GM06990 (cell line): ENCODE measurements at regions not wholly inside any gene's neighbourhood (a gene's known extent, or its start where the extent isn't known, plus 50 kb on each side); places are given as distances from the start of the nearest gene placed in this dataset.

Source experiments
- DNase-seq: peaks from one replicate; pipeline ENCODE4 v3.0.0-alpha.2; 2011; ENCODE audit not compliant: insufficient read length; ENCODE audit errors: extremely low read depth
- H3K27me3 ChIP-seq: replicated peaks from 2 replicates; pipeline ENCODE4 v1.6.0; 2011; ENCODE audit warnings: low read length; ENCODE audit not compliant: control insufficient read depth, insufficient read depth
- H3K36me3 ChIP-seq: 2 replicates; pipeline ENCODE4 v1.5.1; 2011; ENCODE audit warnings: low read length; ENCODE audit not compliant: control insufficient read depth, insufficient read depth
- H3K4me3 ChIP-seq: replicated peaks from 2 replicates; pipeline ENCODE4 v1.5.1; 2011; ENCODE audit warnings: low read depth, mild to moderate bottlenecking, control low read depth, low read length
- CTCF ChIP-seq: IDR thresholded peaks from 2 replicates; pipeline ENCODE4 v1.5.1; 2011; ENCODE audit warnings: low read length, control low read depth, mild to moderate bottlenecking, inconsistent platforms; ENCODE audit not compliant: insufficient read depth, poor library complexity, severe bottlenecking

- Histone ChIP-seq H3K4me3 (no peak overlapping the region), H3K27me3 (no peaks in the 10 kb centered on the region), H3K36me3 (no peaks in the 10 kb centered on the region)
- DNase-seq = no peak
- TF ChIP-seq CTCF = no peak
Measured at GRCh38 chr3:153097213-153097612, 64.8 kb upstream of the RAP2B start.

- Histone ChIP-seq H3K36me3 (no peaks in the 10 kb centered on the region), H3K4me3 (no peak overlapping the region), H3K27me3 (no peaks in the 10 kb centered on the region)
- no peak for TF ChIP-seq CTCF
- DNase-seq = no peak
Measured at GRCh38 chr3:153099131-153099530, 62.9 kb upstream of the RAP2B start.

GRCh38 chr3:153103406-153103945 is 58.5 kb upstream of the RAP2B start:
- H3K27me3 ChIP-seq = no peaks in the 10 kb centered on the region
- TF ChIP-seq CTCF = no peak

GRCh38 chr3:153110041-153110440 is 52.0 kb upstream of the RAP2B start:
- no peak overlapping the region for H3K4me3 ChIP-seq
- no peak for DNase-seq
- H3K27me3 ChIP-seq = no peaks in the 10 kb centered on the region
- no peaks in the 10 kb centered on the region for H3K36me3 ChIP-seq
- no peak for TF ChIP-seq CTCF

More at GRCh38 chr3:153103406-153103945, 58.5 kb upstream of the RAP2B start:
- H3K4me3 ChIP-seq = no peak overlapping the region
- no peak for DNase-seq
- no peaks in the 10 kb centered on the region for H3K36me3 ChIP-seq

- Histone ChIP-seq H3K36me3 (no peaks in the 10 kb centered on the region), H3K4me3 (no peak overlapping the region), H3K27me3 (no peaks in the 10 kb centered on the region)
- no peak for DNase-seq
- no peak for TF ChIP-seq CTCF
Measured at GRCh38 chr3:153111016-153111415, 51.0 kb upstream of the RAP2B start.
